PC-9 (cell line): ENCODE measurements at regions not wholly inside any gene's neighbourhood (a gene's known extent, or its start where the extent isn't known, plus 50 kb on each side); places are given as distances from the start of the nearest gene placed in this dataset.

Experiments
- BruUV-seq: library from RNA; stranded (reverse); fragments of 400-500 nt; replicated peaks from 2 replicates; lab custom pipeline; 2021; lab: Mats Ljungman, UMichigan
- CTCF ChIA-PET: fragments of 300-600 bp; sonication (Branson Sonifier 250); formaldehyde crosslinking; loops from one replicate; lab custom pipeline; 2022; ENCODE audit warnings: antibody characterized with exemption; lab: Charles Lee
- POLR2A ChIA-PET: fragments of 300-600 bp; sonication (Branson Sonifier 250); formaldehyde crosslinking; loops from one replicate; lab custom pipeline; 2022; ENCODE audit warnings: antibody characterized with exemption; ENCODE audit not compliant: unreplicated experiment; lab: Charles Lee
- DNase-seq, 2 experiments: peaks; one replicate each; pipeline versions ENCODE4 v3.0.0 to v3.0.0-alpha.2; 2015 to 2022; ENCODE audit warnings: mixed read lengths in 1 of 2
- H2AFZ ChIP-seq: fragments of 200-600 bp; sonication (generic); 2 replicates; pipeline ENCODE4 v1.8.1; 2017; ENCODE audit warnings: antibody characterized with exemption
- H3F3A ChIP-seq: fragments of 200-600 bp; sonication (generic); 2 replicates; pipeline ENCODE4 v1.8.1; 2017; ENCODE audit warnings: antibody characterized with exemption, mild to moderate bottlenecking, low read depth; ENCODE audit not compliant: insufficient read depth
- H3K27ac ChIP-seq: fragments of 200-600 bp; sonication (generic); 2 replicates; pipeline ENCODE4 v1.6.1; 2016; ENCODE audit warnings: mixed run types
- H3K27me3 ChIP-seq: fragments of 200-600 bp; sonication (generic); 2 replicates; pipeline ENCODE4 v1.6.1; 2016; ENCODE audit warnings: low read depth, mixed run types; ENCODE audit not compliant: insufficient read depth
- H3K36me3 ChIP-seq: fragments of 200-600 bp; sonication (generic); 2 replicates; pipeline ENCODE4 v1.6.1; 2016; ENCODE audit warnings: low read depth, mixed run types
- H3K4me1 ChIP-seq: fragments of 200-600 bp; sonication (generic); replicated peaks from 2 replicates; pipeline ENCODE4 v1.6.1; 2016; ENCODE audit warnings: mixed run types; ENCODE audit not compliant: insufficient read depth
- H3K4me2 ChIP-seq: fragments of 200-600 bp; sonication (generic); 2 replicates; pipeline ENCODE4 v1.6.1; 2017; ENCODE audit warnings: mixed run types
- H3K4me3 ChIP-seq: fragments of 200-600 bp; sonication (generic); 2 replicates; pipeline ENCODE4 v1.6.1; 2016; ENCODE audit warnings: mixed run types
- H3K79me2 ChIP-seq: fragments of 200-600 bp; sonication (generic); 2 replicates; pipeline ENCODE4 v1.6.1; 2017; ENCODE audit warnings: low read depth, mixed run types
- H3K9me2 ChIP-seq: fragments of 200-600 bp; sonication (generic); 2 replicates; pipeline ENCODE4 v1.8.1; 2017; ENCODE audit warnings: mild to moderate bottlenecking; ENCODE audit not compliant: insufficient read depth
- H3K9me3 ChIP-seq: fragments of 200-600 bp; sonication (generic); 2 replicates; pipeline ENCODE4 v1.8.1; 2016; ENCODE audit warnings: low read depth; ENCODE audit not compliant: insufficient read depth
- H4K20me1 ChIP-seq: fragments of 200-600 bp; sonication (generic); 2 replicates; pipeline ENCODE4 v1.8.1; 2017; ENCODE audit not compliant: insufficient read depth
- CTCF ChIP-seq: fragments of 200-600 bp; sonication (generic); conservative IDR thresholded peaks from 2 replicates; pipeline ENCODE4 v1.6.1; 2017; ENCODE audit warnings: mixed run types, antibody characterized with exemption, mild to moderate bottlenecking, moderate library complexity
- EZH2 ChIP-seq: fragments of 200-600 bp; sonication (generic); IDR thresholded peaks from 2 replicates; pipeline ENCODE4 v1.8.0; 2017; ENCODE audit warnings: antibody characterized with exemption, low read depth
- intact Hi-C: fragments of 100-400 bp; cut with micrococcal nuclease; formaldehyde crosslinking; loops from one replicate; pipeline ENCODE4 v1.10.0; 2022; ENCODE audit not compliant: unreplicated experiment

- no peak overlapping the region for H3K27ac ChIP-seq
- H3K4me3 ChIP-seq: no peak overlapping the region
- TF ChIP-seq CTCF: no peak
- TF ChIP-seq EZH2: no peak
- no peaks in the 10 kb centered on the region for H3K4me1 ChIP-seq
- H3K9me2 ChIP-seq: no peaks in the 10 kb centered on the region
- intact Hi-C loops: no loop called here
- H3K27me3 ChIP-seq: no peaks in the 10 kb centered on the region
- CTCF ChIA-PET: no interaction called here
- no peak overlapping the region for H3K4me2 ChIP-seq
- no peaks in the 10 kb centered on the region for H3K79me2 ChIP-seq
- no peaks in the 10 kb centered on the region for H3K9me3 ChIP-seq
- no peaks in the 10 kb centered on the region for H3F3A ChIP-seq
- no TSS peak for BruUV-seq
- no peak overlapping the region for H2AFZ ChIP-seq
- POLR2A ChIA-PET: no interaction called here
- DNase-seq: no peak
- H4K20me1 ChIP-seq: no peaks in the 10 kb centered on the region
- no peaks in the 10 kb centered on the region for H3K36me3 ChIP-seq
These were observed 474.4 kb upstream of the AGTR1 start for GRCh38 chr3:148223266-148223665.

- Histone ChIP-seq H2AFZ (no peak overlapping the region), H3K4me3 (no peak overlapping the region), H3K4me1 (no peaks in the 10 kb centered on the region), H3K9me3 (no peaks in the 10 kb centered on the region), H3F3A (no peaks in the 10 kb centered on the region), H4K20me1 (no peaks in the 10 kb centered on the region), H3K9me2 (no peaks in the 10 kb centered on the region), H3K4me2 (no peak overlapping the region), H3K79me2 (no peaks in the 10 kb centered on the region), H3K36me3 (no peaks in the 10 kb centered on the region), H3K27ac (no peak overlapping the region), H3K27me3 (no peaks in the 10 kb centered on the region)
- no peak for DNase-seq
- no TSS peak for BruUV-seq
- CTCF ChIA-PET: no interaction called here
- POLR2A ChIA-PET: no interaction called here
- no peak for TF ChIP-seq CTCF
- no peak for TF ChIP-seq EZH2
- intact Hi-C loops: no loop called here
These were observed 471.5 kb upstream of the AGTR1 start for GRCh38 chr3:148226246-148226645.

- BruUV-seq: no TSS peak
- Histone ChIP-seq H2AFZ (no peak overlapping the region), H3K27ac (no peak overlapping the region), H3K9me3 (no peaks in the 10 kb centered on the region), H3K9me2 (no peaks in the 10 kb centered on the region), H3K4me3 (no peak overlapping the region), H3K36me3 (no peaks in the 10 kb centered on the region), H3K27me3 (no peaks in the 10 kb centered on the region), H3K79me2 (no peaks in the 10 kb centered on the region), H4K20me1 (no peaks in the 10 kb centered on the region), H3K4me1 (no peaks in the 10 kb centered on the region), H3F3A (no peaks in the 10 kb centered on the region), H3K4me2 (no peak overlapping the region)
- DNase-seq: no peak
- TF ChIP-seq CTCF (no peak), EZH2 (no peak)
- CTCF ChIA-PET: no interaction called here
- POLR2A ChIA-PET: no interaction called here
- intact Hi-C loops: no loop called here
These were observed 470.2 kb upstream of the AGTR1 start for GRCh38 chr3:148227534-148227933.
